Keratinocyte (primary cell): ENCODE measurements at regions not wholly inside any gene's neighbourhood (a gene's known extent, or its start where the extent isn't known, plus 50 kb on each side); places are given as distances from the start of the nearest gene placed in this dataset.

Experiments used
- CTCF ChIP-seq, 3 experiments: IDR thresholded peaks in 1 of 3; conservative IDR thresholded peaks in 1 of 3; optimal IDR thresholded peaks in 1 of 3; 2 replicates in 2 of 3; 3 replicates in 1 of 3; pipeline versions ENCODE3 to v1.5.1; 2011; ENCODE audit warnings: low read length in 3 of 3, mild to moderate bottlenecking in 3 of 3, moderate library complexity in 2 of 3, control low read depth in 1 of 3, inconsistent platforms in 1 of 3; ENCODE audit not compliant: insufficient read depth in 2 of 3; ENCODE audit errors: extremely low read depth in 1 of 3
- EZH2 ChIP-seq: IDR thresholded peaks from one replicate; pipeline ENCODE4 v1.6.1; 2012; ENCODE audit warnings: inconsistent platforms, mild to moderate bottlenecking, low read length, moderate library complexity

- TF ChIP-seq CTCF (optimal IDR thresholded peaks at IDR 0.05 in 1 of 3, IDR thresholded peaks at IDR 0.05 in 1 of 3, conservative IDR thresholded peaks at IDR 0.05 in 1 of 3; ENCODE audit: extremely low read depth in 1 of 3, insufficient read depth in 2 of 3, low read length in 3 of 3) (no peak), EZH2 (no peak)
Observed at GRCh38 chr6:68182386-68182785, 452.7 kb upstream of the ADGRB3 start.
